Breast epithelium (tissue), 4 donors: ENCODE measurements at regions not wholly inside any gene's neighbourhood (a gene's known extent, or its start where the extent isn't known, plus 50 kb on each side); places are given as distances from the start of the nearest gene placed in this dataset.

Experiments
- DNase-seq, 2 donors: peaks; one replicate each; pipeline ENCODE4 v3.0.0-alpha.2; 2019; ENCODE audit warnings: low spot score in 2 of 2
- H3K27ac ChIP-seq, 2 donors: fragments of 200-600 bp; sonication (generic) in 1 of 2; one replicate each; pipeline ENCODE4 v1.5.1; 2016 to 2019; ENCODE audit warnings: mild to moderate bottlenecking in 1 of 2
- H3K27me3 ChIP-seq, 2 donors: fragments of 200-600 bp; sonication (generic) in 1 of 2; one replicate each; pipeline versions ENCODE4 v1.5.1 to v1.6.0; 2017 to 2019; ENCODE audit warnings: control low read depth in 1 of 2, mild to moderate bottlenecking in 1 of 2
- H3K36me3 ChIP-seq: fragments of 200-600 bp; one replicate; pipeline ENCODE4 v1.5.1; 2019
- H3K4me1 ChIP-seq, 2 donors: fragments of 200-600 bp; sonication (generic); one replicate each; pipeline ENCODE4 v1.5.1; 2016 to 2019; ENCODE audit warnings: control low read depth in 1 of 2
- H3K4me3 ChIP-seq, 3 donors: fragments of 200-600 bp; sonication (generic); 1 replicate in 2 of 3; 2 replicates in 1 of 3; pipeline ENCODE4 v1.5.1; 2016 to 2019; ENCODE audit warnings: mild to moderate bottlenecking in 3 of 3, moderate library complexity in 2 of 3
- H3K9me3 ChIP-seq, 2 donors: fragments of 200-600 bp; sonication (generic) in 1 of 2; one replicate each; pipeline ENCODE4 v1.5.1; 2016 to 2019; ENCODE audit warnings: control low read depth in 1 of 2
- CTCF ChIP-seq, 3 donors: fragments of 450-650 bp; IDR thresholded peaks; one replicate each; pipeline ENCODE4 v1.5.1; 2016 to 2017; ENCODE audit warnings: antibody characterized with exemption in 3 of 3, mild to moderate bottlenecking in 3 of 3, moderate library complexity in 3 of 3
- POLR2A ChIP-seq: fragments of 450-650 bp; IDR thresholded peaks from one replicate; pipeline ENCODE4 v1.6.1; 2016; ENCODE audit warnings: antibody characterized with exemption, mild to moderate bottlenecking, moderate library complexity
- POLR2AphosphoS5 ChIP-seq, 3 donors: sonication (generic); formaldehyde crosslinking; IDR thresholded peaks; one replicate each; pipeline ENCODE4 v1.6.1; 2017; ENCODE audit warnings: antibody characterized with exemption in 3 of 3
- intact Hi-C: fragments of 100-400 bp; cut with DNase I; formaldehyde crosslinking; loops from one replicate; pipeline ENCODE4 v1.15.1; 2023; ENCODE audit warnings: low total_unique reads

GRCh38 chr14:83827383-83827782 is 1702.6 kb upstream of the FLRT2 start:
- no peaks in the 10 kb centered on the region for H3K4me1 ChIP-seq
- intact Hi-C loops: loop anchor here (5.0 kb wide), 1 partner anchor 1595 kb away; no protein-coding TSS in a partner anchor
- no peaks in the 10 kb centered on the region for H3K27me3 ChIP-seq
- DNase-seq: no peak
- no peaks in the 10 kb centered on the region for H3K36me3 ChIP-seq
- no peak overlapping the region for H3K4me3 ChIP-seq
- no peak overlapping the region for H3K27ac ChIP-seq
- peaks cover 0 to 1% of the 10 kb centered on the region in 2 donors for H3K9me3 ChIP-seq
- no peak for TF ChIP-seq CTCF (IDR thresholded peaks at IDR 0.05)

- TF ChIP-seq POLR2A (no peak), CTCF (IDR thresholded peaks at IDR 0.05) (no peak)
- H3K9me3 ChIP-seq: peaks cover 0 to 12% of the 10 kb centered on the region in 2 donors
- DNase-seq: no peak
Measured at GRCh38 chr14:83828406-83828805, 1701.5 kb upstream of the FLRT2 start.

DNA sequence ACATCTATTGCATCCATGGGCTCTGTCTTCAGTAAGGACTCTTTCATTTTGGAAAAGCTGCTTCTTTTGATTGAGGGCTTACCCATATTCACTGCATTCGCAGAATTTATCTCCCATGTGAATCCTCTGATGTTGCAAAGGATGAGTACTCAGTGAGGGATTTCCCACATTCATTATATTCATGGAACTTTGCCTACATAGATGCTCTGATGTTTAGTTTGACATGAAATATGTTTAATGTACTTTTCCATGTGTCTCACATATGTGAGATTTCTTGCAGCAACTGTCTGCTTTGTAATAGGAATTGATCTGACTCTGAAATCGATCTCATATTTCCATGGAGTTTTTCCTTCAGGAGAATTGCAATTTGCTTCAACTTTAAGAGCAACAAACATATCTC is 1699.6 kb upstream of the FLRT2 start:
- no peak for DNase-seq
- Histone ChIP-seq H3K4me3 (no peak overlapping the region), H3K4me1 (no peaks in the 10 kb centered on the region), H3K9me3 (peaks cover 0 to 13% of the 10 kb centered on the region in 2 donors), H3K27ac (no peak overlapping the region), H3K27me3 (no peaks in the 10 kb centered on the region), H3K36me3 (no peaks in the 10 kb centered on the region)
- intact Hi-C loops: no loop called here
- TF ChIP-seq POLR2A: no peak
- no peak for TF ChIP-seq CTCF (IDR thresholded peaks at IDR 0.05)

More at GRCh38 chr14:83828406-83828805, 1701.5 kb upstream of the FLRT2 start:
- Histone ChIP-seq H3K27me3 (no peaks in the 10 kb centered on the region), H3K4me1 (no peaks in the 10 kb centered on the region), H3K4me3 (no peak overlapping the region), H3K27ac (no peak overlapping the region), H3K36me3 (no peaks in the 10 kb centered on the region)
- intact Hi-C loops: loop anchor here (5.0 kb wide), 1 partner anchor 1596 kb away; no protein-coding TSS in a partner anchor

- DNase-seq: no peak
- H3K36me3 ChIP-seq: no peaks in the 10 kb centered on the region
Measured at GRCh38 chr14:83838226-83838625, 1691.7 kb upstream of the FLRT2 start.

DNA sequence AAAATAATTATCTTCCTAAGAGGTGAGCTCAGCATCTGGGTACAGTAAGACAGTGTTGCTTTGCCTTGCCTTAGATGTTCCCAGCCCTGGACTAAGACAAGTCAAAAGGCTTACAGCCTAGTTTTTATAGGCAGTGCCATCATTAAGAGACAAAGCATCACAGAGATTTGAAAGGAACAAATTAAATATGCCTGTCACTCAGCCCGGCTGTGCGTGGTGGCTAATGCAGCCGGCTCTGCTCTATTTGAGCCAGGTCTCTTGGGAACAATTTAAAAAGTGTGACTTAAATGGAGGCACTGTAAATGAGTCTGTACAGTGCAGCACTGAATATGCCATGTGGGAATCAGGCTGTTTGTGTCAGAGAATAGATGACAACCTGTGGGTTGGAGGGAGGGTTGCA is 1687.4 kb upstream of the FLRT2 start:
- no peaks in the 10 kb centered on the region for H3K4me1 ChIP-seq
- intact Hi-C loops: no loop called here

More at GRCh38 chr14:83838226-83838625, 1691.7 kb upstream of the FLRT2 start:
- Histone ChIP-seq H3K9me3 (peaks cover 0 to 3% of the 10 kb centered on the region in 2 donors), H3K27ac (no peak overlapping the region), H3K4me1 (no peaks in the 10 kb centered on the region), H3K4me3 (no peak overlapping the region), H3K27me3 (no peaks in the 10 kb centered on the region)
- no peak for TF ChIP-seq POLR2A
- intact Hi-C loops: no loop called here

More for the DNA sequence above, 1687.4 kb upstream of the FLRT2 start:
- Histone ChIP-seq H3K27ac (no peak overlapping the region), H3K9me3 (no peaks in the 10 kb centered on the region), H3K27me3 (no peaks in the 10 kb centered on the region), H3K36me3 (no peaks in the 10 kb centered on the region), H3K4me3 (no peak overlapping the region)
- TF ChIP-seq POLR2AphosphoS5 (IDR thresholded peaks at IDR 0.05) (no peak), POLR2A (no peak), CTCF (IDR thresholded peaks at IDR 0.05) (no peak)
- DNase-seq: no peak
